T-helper 1 cell treated with Interleukin-12 subunit alpha and Interleukin-12 subunit beta and Interleukin-4 antibody, amounts not matched to agents 30 ng/mL and 1 ng/mL, for 36 hours (primary cell): ENCODE measurements at regions not wholly inside any gene's neighbourhood (a gene's known extent, or its start where the extent isn't known, plus 50 kb on each side); places are given as distances from the start of the nearest gene placed in this dataset.

Source experiments
- intact Hi-C: fragments of 100-400 bp; cut with micrococcal nuclease; formaldehyde crosslinking; loops from one replicate; pipeline ENCODE4 v1.15.1; 2024

DNA sequence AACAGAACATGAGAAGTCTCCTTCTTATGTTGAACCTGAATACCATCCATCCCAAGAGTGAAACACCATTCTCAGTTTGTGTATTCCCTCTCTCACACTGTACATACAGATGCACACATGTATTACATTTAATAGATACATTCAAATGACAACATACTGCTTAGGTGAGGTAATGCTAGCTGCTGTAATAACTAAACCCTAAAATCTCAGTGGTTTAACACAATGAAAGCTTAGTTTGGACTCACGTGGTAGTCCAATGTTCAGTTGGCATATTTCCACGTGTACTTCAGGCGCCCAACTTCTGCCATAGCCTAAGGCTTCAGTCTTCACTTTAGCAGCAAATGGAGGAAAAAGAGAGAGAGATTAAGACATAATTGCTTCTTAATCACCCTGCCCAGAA lies 351.1 kb upstream of the PMFBP1 start:
- intact Hi-C loops, result no loop called here

GRCh38 chr16:72517154-72517553 lies 345.2 kb upstream of the PMFBP1 start:
- intact Hi-C loops, result no loop called here

- intact Hi-C loops, result no loop called here
Observed at GRCh38 chr16:72511171-72511570, 339.2 kb upstream of the PMFBP1 start.

DNA sequence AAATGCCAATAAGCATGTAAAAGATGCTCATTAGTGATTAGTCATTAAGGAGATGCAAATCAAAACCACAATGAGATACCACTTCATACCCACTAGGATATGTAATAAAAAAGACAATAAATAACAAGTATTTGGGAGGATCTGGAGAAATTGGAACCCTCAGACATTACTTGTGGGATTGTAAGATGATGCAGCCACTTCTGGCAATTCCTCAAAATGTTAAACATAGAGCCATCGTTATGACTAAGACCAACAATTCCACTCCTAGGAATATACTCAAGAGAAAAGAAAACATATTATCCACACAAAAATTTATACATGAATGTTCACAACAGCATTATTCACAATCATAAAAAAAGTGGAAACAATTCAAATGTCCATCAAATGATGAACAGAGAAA lies 336.2 kb upstream of the PMFBP1 start:
- intact Hi-C loops, result loop anchor here (10.0 kb wide), 1 partner anchor 1607 kb away; no protein-coding TSS in a partner anchor

- intact Hi-C loops, result loop anchor here (1.0 to 10.0 kb wide), 3 partner anchors 344 to 1612 kb away; no protein-coding TSS in a partner anchor
Observed at GRCh38 chr16:72502594-72503005, 330.6 kb upstream of the PMFBP1 start.

GRCh38 chr16:72501739-72502593 lies 330.0 kb upstream of the PMFBP1 start:
- intact Hi-C loops, result loop anchor here (1.0 to 10.0 kb wide), 3 partner anchors 345 to 1613 kb away; no protein-coding TSS in a partner anchor

DNA sequence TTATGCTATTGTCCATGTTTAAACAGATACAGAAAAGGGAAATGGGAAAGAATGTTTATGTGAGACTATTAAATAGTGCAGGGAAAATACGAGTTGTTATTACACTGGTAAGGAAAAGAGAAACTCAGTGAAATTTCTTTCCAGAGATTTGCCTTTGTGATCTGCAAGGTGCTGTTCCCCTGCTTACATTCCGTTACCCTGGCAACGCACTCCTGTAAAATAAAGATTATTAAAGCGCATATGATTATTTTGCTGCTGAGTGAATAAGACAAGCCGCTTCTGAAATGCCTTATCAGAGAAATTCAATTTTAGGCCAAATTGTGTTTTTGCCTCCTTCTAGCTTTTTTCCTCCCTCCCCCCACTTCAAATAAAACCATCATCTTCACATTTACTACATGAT lies 328.6 kb upstream of the PMFBP1 start:
- intact Hi-C loops, result loop anchor here (10.0 kb wide), 1 partner anchor 1614 kb away; no protein-coding TSS in a partner anchor

DNA sequence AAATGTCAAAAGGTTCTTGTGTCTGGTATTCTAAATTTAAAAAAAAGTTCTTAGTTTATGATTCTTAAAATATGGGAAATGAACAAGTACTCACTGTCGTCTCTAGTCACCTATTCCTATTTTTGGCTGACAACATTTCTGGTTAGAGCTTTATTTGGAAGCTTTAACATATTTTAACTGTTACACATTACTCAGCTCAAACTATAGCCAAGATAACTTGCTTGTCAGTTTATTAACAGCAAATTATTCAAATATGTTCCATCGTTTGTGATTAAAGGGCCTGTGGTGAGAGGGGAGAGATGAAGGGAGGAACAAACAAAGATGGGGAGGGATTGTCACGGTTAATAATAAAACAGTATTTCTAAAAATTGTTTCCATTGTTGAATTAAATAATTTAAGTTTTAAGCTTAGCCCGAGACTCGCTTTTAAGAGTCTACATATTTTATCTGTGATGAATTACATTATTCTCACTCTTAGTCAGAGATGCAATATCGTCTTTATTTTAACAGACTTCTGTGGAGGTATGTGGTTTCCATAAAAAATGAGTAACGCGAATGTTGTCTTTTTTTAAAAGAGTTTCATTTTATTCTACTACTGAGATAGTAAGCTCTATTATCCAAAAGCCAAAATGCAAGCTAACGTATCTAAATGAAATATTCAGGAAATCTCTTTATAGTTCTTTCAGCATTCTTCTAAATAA lies 321.9 kb upstream of the PMFBP1 start:
- intact Hi-C loops, result no loop called here

GRCh38 chr16:72487283-72487682 lies 315.3 kb upstream of the PMFBP1 start:
- intact Hi-C loops, result no loop called here

GRCh38 chr16:72482695-72483094 lies 310.7 kb upstream of the PMFBP1 start:
- intact Hi-C loops, result loop anchor here (1.0 to 5.0 kb wide), 2 partner anchors 8 to 185 kb away; no protein-coding TSS in a partner anchor

GRCh38 chr16:72481419-72481818 lies 309.5 kb upstream of the PMFBP1 start:
- intact Hi-C loops, result loop anchor here (5.0 kb wide), 1 partner anchor 186 kb away; no protein-coding TSS in a partner anchor

- intact Hi-C loops, result loop anchor here (5.0 kb wide), 1 partner anchor 186 kb away; no protein-coding TSS in a partner anchor
Observed at GRCh38 chr16:72480911-72481310, 309.0 kb upstream of the PMFBP1 start.

- intact Hi-C loops, result no loop called here
Observed at GRCh38 chr16:72475688-72476087, 303.7 kb upstream of the PMFBP1 start.

GRCh38 chr16:72474501-72475123 lies 302.7 kb upstream of the PMFBP1 start:
- intact Hi-C loops, result loop anchor here (1.0 kb wide), 1 partner anchor 8 kb away; no protein-coding TSS in a partner anchor

DNA sequence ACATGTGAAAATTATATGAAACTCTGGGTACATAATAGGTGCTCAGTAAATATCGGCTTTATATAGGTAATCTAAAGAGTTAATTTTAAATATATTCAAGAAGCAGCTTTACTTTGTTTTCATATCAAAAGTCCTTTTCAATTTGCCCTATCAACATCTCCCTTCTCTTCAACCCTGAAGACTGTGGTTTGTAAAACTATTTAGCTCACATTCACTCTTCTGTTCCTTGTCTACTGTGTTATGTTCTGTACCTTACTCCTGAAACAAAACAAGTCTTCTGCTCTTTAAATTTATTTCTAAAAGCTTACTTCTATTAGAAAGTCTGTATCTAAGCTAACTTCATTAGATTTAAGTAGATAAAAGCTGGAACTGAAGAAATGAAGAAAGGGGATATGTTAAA lies 301.7 kb upstream of the PMFBP1 start:
- intact Hi-C loops, result loop anchor here (1.0 kb wide), 1 partner anchor 9 kb away; no protein-coding TSS in a partner anchor

GRCh38 chr16:72471317-72471924 lies 299.5 kb upstream of the PMFBP1 start:
- intact Hi-C loops, result no loop called here

- intact Hi-C loops, result no loop called here
Observed at GRCh38 chr16:72470541-72470940, 298.6 kb upstream of the PMFBP1 start.

GRCh38 chr16:72469932-72470331 lies 298.0 kb upstream of the PMFBP1 start:
- intact Hi-C loops, result loop anchor here (5.0 kb wide), 1 partner anchor 1178 kb away; no protein-coding TSS in a partner anchor

DNA sequence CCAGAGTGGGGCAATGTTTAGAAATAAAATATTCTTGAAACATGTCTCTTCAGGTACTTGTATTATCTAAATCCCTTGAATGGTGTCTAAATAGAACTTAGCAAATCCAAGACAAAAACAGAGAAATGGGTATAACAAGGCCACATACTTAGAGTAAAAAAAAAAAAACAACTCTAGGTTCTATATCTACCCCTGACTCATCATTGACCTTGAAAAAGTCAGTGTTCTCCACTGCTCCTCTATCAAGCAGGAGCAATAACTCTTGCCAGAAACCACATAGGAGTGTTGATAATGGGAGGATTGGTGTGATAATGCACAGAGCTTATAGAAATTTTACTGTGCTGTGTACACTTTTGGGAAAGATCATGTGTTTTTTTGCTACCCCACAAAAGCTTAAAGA lies 296.6 kb upstream of the PMFBP1 start:
- intact Hi-C loops, result loop anchor here (5.0 kb wide), 1 partner anchor 1176 kb away; no protein-coding TSS in a partner anchor

DNA sequence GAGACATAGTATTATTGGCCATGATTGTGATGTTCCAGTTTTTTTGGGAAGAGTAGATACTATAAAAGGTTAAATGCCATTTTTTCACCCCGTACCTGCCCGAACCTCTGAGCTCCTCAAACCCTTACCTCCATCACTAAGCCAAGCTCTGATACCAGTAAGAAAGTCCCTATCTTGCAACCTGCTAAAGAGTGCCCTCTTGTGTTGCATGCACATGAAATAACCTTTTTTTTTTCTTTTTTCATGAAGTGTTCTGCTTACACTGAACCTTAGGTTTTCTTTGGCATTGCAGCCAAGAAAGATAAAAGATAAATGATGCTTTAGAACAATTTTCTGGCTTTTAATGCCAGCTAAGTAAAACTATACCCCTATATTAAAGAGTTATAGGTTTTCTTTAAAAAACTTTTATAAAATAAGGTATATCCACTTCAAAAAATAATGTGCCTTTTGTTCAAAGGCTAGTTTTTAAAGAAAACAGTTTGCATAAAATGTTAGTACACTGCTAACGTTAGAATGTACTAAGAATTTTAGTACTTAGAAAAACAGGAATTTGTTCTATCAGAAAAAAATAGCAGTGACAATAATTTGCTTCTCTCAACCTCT lies 295.3 kb upstream of the PMFBP1 start:
- intact Hi-C loops, result loop anchor here (1.0 to 5.0 kb wide), 4 partner anchors 67 to 1175 kb away; no protein-coding TSS in a partner anchor
